Erythroblast (primary cell): ENCODE measurements at regions not wholly inside any gene's neighbourhood (a gene's known extent, or its start where the extent isn't known, plus 50 kb on each side); places are given as distances from the start of the nearest gene placed in this dataset.
"Not testable (repeated sequence)": the region's sequence is repeated elsewhere in the genome, so short reads cannot be mapped to it uniquely, and the experiment has no call there.

Experiments
- GATA1 ChIP-seq: IDR thresholded peaks from 2 replicates; pipeline ENCODE4 v1.6.1; 2011; ENCODE audit warnings: low read depth, mild to moderate bottlenecking, control low read depth, low read length, moderate library complexity
- POLR2A ChIP-seq: IDR thresholded peaks from 2 replicates; pipeline ENCODE4 v1.6.1; 2011; ENCODE audit warnings: mild to moderate bottlenecking, low read length

DNA sequence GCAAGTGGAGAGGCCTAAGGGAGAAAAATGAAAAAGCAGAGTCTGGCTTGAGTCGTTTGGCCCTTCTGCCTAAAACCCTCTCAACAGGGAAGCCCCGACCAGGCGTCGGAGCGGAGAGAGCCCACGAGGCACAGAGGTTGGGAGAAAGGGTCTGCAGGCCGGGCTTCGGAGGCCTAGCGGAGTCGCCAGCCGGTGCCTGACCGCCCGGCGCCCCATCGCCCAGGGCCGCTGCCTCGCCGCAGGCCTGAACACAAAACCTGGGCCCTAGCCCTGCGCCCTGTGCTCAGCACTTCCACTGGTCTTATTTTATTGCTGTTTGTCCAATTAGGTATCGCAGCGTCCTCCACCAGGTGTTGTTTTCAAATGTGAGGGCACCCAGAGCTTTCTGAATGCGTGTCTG, 970.0 kb upstream of the DEFB115 start:
- not testable (repeated sequence) for TF ChIP-seq POLR2A, GATA1
